ENCODE measurements at regions not wholly inside any gene's neighbourhood (a gene's known extent, or its start where the extent isn't known, plus 50 kb on each side); places are given as distances from the start of the nearest gene placed in this dataset.

DNA sequence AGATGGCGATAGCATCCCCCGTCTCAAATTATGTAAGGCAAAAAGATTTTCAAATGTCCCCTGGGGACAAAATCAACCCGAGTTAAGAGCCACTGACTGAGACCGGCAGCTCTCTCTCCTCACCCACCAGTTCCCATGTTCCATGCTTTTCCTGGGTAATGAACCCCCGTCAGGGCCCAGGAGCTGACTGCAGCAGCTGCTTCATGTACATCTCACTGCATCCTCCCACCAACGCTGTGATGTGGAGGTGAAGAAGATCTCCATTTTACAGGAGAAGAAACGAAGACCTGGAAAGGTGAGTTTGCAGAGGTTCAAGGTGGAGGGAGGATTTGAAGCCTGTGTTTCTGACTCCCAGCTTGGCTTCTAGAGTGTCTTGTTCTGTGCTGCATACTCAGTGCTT lies 481.1 kb downstream of the MIAT start:
- no peak overlapping the region for H3K27ac ChIP-seq
- H3K27me3 ChIP-seq: no peaks in the 10 kb centered on the region
- no peak overlapping the region for H3K4me2 ChIP-seq
- TF ChIP-seq Cebpa-rat (IDR thresholded peaks at IDR 0.05): no peak
- H3K9ac ChIP-seq: no peak overlapping the region
- H3K9me3 ChIP-seq (replicated peaks in 1 of 11): peaks cover 5 to 16% (median 10%) of the 10 kb centered on the region in 11 experiments; a peak in 19 of 22 replicates
- no peaks in the 10 kb centered on the region for H4K20me1 ChIP-seq
- H3K36me3 ChIP-seq: no peaks in the 10 kb centered on the region
- peaks cover 13 to 28% (median 23%) of the 10 kb centered on the region in 10 experiments for H3K4me1 ChIP-seq
- no peak overlapping the region for H3K4me3 ChIP-seq

DNA sequence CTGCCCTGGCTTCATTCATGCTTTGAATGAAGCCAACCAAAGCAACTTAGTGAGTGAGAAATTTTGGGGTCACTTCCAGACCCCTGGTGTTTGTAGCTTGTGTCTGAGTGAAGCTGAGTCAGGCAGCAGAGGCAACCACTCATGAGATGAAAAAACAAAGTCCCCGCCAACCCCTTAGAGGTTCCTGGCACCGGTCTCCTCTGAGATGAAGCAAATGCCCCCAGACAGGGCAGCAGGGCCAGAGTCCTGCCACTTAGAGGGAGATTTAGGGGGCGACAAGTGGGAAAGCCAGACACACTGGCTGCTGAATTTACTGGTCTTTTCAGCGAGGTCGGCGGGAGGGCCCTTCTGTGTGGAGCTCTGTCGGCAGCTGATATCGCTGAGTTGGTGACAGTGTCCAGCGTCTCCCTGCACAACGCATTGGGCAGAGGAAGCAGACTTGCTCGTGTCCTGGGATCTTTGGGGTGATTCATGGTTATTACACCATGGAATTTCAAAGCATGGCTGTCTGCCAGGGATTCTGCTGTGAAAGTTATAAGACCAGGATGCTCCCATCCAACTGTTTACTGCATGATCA lies 482.6 kb downstream of the MIAT start:
- no peak overlapping the region for H3K4me3 ChIP-seq
- H3K9me3 ChIP-seq (replicated peaks in 1 of 11): peaks cover 5 to 16% (median 10%) of the 10 kb centered on the region in 11 experiments; a peak in 19 of 22 replicates
- no peak overlapping the region for H3K27ac ChIP-seq
- no peak overlapping the region for H3K9ac ChIP-seq
- no peaks in the 10 kb centered on the region for H3K27me3 ChIP-seq
- H3K4me2 ChIP-seq: no peak overlapping the region
- peaks cover 0 to 13% (median 7%) of the 10 kb centered on the region in 10 experiments; a peak in 15 of 20 replicates for H3K4me1 ChIP-seq
- no peaks in the 10 kb centered on the region for H3K36me3 ChIP-seq
- TF ChIP-seq Cebpa-rat (IDR thresholded peaks at IDR 0.05): no peak
- no peaks in the 10 kb centered on the region for H4K20me1 ChIP-seq

DNA sequence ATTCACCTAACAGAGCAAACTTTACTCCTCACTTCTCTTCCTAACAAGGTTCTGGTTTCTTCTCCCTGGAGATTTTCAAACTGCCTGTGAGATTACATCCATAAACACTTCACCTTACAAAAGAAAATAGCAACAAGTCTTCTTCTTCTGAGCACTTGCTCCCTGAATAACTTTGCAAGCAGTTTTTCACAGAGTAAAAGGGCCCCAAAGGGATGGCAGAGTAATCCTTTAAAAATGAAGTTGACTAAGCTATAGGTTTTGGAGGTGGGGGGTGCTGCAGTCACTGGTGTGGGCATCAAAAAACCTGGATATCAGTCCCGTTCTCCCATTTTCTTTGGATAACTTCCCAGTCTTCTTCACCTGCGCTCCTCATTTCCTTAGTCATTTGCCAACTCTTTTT lies 484.9 kb downstream of the MIAT start:
- no peaks in the 10 kb centered on the region for H3K27me3 ChIP-seq
- no peaks in the 10 kb centered on the region; a peak in 1 of 20 replicates for H3K4me1 ChIP-seq
- no peak overlapping the region for H3K9ac ChIP-seq
- no peak overlapping the region for H3K4me2 ChIP-seq
- no peak overlapping the region for H3K4me3 ChIP-seq
- no peak overlapping the region for H3K27ac ChIP-seq
- H4K20me1 ChIP-seq: no peaks in the 10 kb centered on the region
- H3K9me3 ChIP-seq (replicated peaks in 1 of 11): peaks cover 0 to 1% (median 0%) of the 10 kb centered on the region in 11 experiments; a peak in 2 of 22 replicates
- no peak for TF ChIP-seq Cebpa-rat (IDR thresholded peaks at IDR 0.05)
- no peaks in the 10 kb centered on the region for H3K36me3 ChIP-seq

DNA sequence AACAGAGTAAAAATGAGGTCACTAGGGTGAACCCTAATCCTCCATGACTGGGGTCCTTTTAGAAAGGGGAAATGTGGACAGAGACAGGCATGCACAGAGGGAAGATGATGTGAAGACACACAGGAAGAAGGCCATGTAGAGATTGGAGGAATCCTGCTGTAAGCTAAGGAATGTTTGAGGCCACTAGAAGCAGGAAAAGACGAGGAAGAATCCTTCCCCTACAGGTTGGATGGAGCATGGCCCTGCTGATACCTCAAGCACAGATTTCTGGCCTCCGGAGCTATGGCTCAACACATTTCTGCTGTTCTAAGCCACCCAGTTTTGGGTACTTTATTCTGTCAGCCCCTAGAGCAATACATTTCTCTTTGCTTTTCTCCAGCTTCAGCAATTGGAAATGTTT lies 486.9 kb downstream of the MIAT start:
- no peak overlapping the region for H3K4me2 ChIP-seq
- TF ChIP-seq Cebpa-rat (IDR thresholded peaks at IDR 0.05): no peak
- no peak overlapping the region for H3K9ac ChIP-seq
- no peak overlapping the region for H3K4me3 ChIP-seq
- H3K27me3 ChIP-seq: no peaks in the 10 kb centered on the region
- H3K9me3 ChIP-seq (replicated peaks in 1 of 11): 0 out of 22 replicates have a peak, but pooled peaks cover 0 to 4% (median 0%) of the 10 kb centered on the region in 11 experiments
- H3K4me1 ChIP-seq: no peaks in the 10 kb centered on the region
- no peak overlapping the region for H3K27ac ChIP-seq
- H3K36me3 ChIP-seq: no peaks in the 10 kb centered on the region
- no peaks in the 10 kb centered on the region for H4K20me1 ChIP-seq

DNA sequence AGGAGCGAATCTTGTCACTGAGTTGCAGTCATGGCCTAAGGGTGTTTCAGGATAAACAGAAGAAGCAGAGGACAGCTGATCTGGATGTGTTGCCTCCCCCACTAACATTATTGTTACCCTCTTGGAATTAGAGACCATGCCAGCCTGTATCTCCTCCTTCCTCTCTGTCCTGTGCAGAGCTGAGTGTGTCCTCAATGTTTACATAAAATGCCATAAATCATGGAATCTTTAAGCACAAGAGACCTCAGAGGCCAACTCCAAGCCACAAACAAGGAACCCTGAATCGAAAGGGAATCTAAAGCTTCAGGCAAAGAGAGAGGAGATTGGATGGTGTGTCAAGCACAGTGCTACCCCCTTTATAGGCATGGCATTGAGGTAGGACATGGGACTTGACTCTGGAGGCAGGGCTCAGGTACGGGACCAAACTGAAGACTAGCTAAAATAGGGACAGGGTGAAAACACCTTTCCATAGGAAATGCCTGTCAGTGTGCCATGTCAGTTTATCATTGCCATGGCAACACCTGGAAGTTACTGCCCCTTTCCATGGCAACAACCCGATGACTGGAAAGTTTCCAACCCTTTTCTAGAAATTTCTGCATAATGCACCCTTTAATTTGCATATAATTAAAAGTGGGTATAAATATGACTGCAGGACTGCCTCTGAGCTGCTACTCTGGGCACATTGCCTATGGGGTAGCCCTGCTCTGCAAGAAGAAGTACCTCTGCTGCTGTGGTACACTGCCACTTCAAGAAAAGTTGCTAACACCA lies 489.7 kb downstream of the MIAT start:
- no peak for TF ChIP-seq Cebpa-rat (IDR thresholded peaks at IDR 0.05)
- Histone ChIP-seq H3K4me1 (peaks cover 13 to 24% (median 18%) of the 10 kb centered on the region in 10 experiments), H4K20me1 (no peaks in the 10 kb centered on the region), H3K4me2 (no peak overlapping the region), H3K9ac (no peak overlapping the region), H3K9me3 (replicated peaks in 1 of 11) (0 out of 22 replicates have a peak, but pooled peaks cover 0 to 4% (median 0%) of the 10 kb centered on the region in 11 experiments), H3K4me3 (no peak overlapping the region), H3K36me3 (no peaks in the 10 kb centered on the region), H3K27me3 (no peaks in the 10 kb centered on the region), H3K27ac (no peak overlapping the region)

DNA sequence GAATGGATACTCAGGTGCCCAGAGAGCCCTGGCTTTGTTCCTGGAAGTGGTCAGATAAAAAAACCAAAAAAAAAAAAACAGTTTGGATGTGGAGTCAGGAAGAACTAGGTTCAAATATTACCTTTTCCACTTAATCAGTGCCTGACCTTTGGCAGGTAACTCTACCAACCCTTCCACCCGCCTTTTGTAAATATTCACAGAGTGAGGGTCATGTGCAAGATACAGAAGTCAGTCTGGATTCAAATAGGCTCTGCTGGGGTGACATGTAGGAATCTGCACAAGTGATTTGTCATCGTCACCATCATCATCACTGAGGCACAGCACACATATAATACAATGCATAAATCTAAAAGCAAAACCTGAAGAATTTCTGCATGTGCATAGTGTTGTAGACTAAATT lies 490.7 kb downstream of the MIAT start:
- Histone ChIP-seq H3K4me3 (no peak overlapping the region), H3K27ac (no peak overlapping the region), H3K4me1 (peaks cover 13 to 24% (median 18%) of the 10 kb centered on the region in 10 experiments), H3K9ac (no peak overlapping the region), H3K4me2 (no peak overlapping the region), H3K9me3 (replicated peaks in 1 of 11) (peaks cover 0 to 7% (median 3%) of the 10 kb centered on the region in 11 experiments; a peak in 5 of 22 replicates), H4K20me1 (no peaks in the 10 kb centered on the region), H3K36me3 (no peaks in the 10 kb centered on the region), H3K27me3 (no peaks in the 10 kb centered on the region)
- TF ChIP-seq Cebpa-rat (IDR thresholded peaks at IDR 0.05): no peak

DNA sequence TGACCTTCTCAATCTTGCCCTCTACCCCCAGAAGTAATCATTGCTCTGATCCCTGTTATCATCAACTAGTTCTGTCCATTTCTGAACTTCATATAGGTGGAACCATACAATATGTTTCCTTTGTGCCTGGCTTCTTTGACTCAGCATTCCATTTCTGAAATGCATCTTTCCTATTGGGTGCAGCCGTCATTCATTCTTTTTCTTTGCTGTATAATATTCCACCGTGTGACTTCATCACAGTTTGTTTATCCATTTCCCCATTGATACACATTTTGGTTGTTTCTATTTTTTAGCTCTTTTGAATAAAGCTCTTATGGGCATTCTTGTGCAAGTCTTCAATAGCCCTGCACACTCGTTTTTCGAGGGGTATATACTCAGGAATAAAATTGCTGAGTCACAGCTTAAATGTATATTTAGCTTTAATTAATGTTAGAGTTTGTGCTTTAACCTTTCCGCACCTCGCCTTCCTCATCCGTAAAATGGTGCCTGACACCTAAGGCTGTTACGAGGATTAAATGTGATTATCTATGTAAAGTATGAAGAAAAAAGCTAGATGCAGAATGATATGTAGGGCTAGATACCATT lies 491.6 kb downstream of the MIAT start:
- TF ChIP-seq Cebpa-rat (IDR thresholded peaks at IDR 0.05): no peak
- Histone ChIP-seq H3K9ac (no peak overlapping the region), H3K36me3 (no peaks in the 10 kb centered on the region), H3K9me3 (replicated peaks in 1 of 11) (peaks cover 0 to 13% (median 3%) of the 10 kb centered on the region in 11 experiments; a peak in 7 of 22 replicates), H3K27me3 (no peaks in the 10 kb centered on the region), H3K27ac (no peak overlapping the region), H3K4me1 (peaks cover 13 to 24% (median 18%) of the 10 kb centered on the region in 10 experiments), H4K20me1 (no peaks in the 10 kb centered on the region), H3K4me3 (no peak overlapping the region), H3K4me2 (no peak overlapping the region)

DNA sequence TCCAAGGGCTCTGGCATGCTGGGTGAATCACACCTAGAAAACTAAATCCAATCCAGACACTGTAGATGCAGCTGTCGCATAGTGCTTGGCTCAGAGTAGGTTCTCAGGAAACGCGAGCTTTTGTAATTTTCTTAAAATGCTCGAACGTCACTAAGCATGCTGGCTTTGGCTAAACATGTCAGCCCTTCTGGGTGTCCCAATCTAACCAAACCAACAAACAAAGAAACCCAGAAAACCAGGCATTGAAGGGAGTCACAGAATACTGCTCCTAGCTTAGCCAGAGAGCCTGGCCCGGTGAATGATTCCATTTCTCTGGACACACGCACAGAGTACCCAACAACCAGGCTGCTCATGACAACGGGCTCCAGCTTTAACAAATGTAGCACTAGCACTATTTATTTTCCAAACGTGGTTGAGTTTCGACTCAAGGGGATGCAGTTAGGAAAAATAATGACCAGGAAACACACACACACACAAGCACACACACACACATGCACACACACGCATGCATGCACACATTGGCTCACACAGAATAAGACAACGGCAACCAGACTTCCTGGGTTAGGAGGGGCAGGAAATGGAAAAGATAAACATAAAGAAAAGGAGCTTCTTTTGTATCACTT lies 492.6 kb downstream of the MIAT start:
- Histone ChIP-seq H3K4me2 (peak overlapping the region; percentile 46 to 83 (median 74)), H3K27me3 (no peaks in the 10 kb centered on the region), H3K36me3 (no peaks in the 10 kb centered on the region), H3K4me3 (peak overlapping the region in 3 of 10 experiments; percentile 3 to 16 (median 14); a peak in 2 of 20 replicates), H3K9me3 (replicated peaks in 1 of 11) (peaks cover 0 to 13% (median 3%) of the 10 kb centered on the region in 11 experiments; a peak in 7 of 22 replicates), H3K27ac (peak overlapping the region in 8 of 11 experiments; percentile 14 to 70 (median 41); a peak in 11 of 22 replicates), H3K4me1 (peaks cover 13 to 28% (median 22%) of the 10 kb centered on the region in 10 experiments), H3K9ac (peak overlapping the region in 3 of 11 experiments; percentile 14 to 47 (median 21); a peak in 5 of 22 replicates), H4K20me1 (no peaks in the 10 kb centered on the region)
- TF ChIP-seq Cebpa-rat (IDR thresholded peaks at IDR 0.05): no peak

Measured in BLaER1 treated with 17β-estradiol and CSF1 and Interleukin-3, amounts not matched to agents 10 nM and 100 nM (cell line).